ENCODE measurements at regions not wholly inside any gene's neighbourhood (a gene's known extent, or its start where the extent isn't known, plus 50 kb on each side); places are given as distances from the start of the nearest gene placed in this dataset.
"Not testable (repeated sequence)": the region's sequence is repeated elsewhere in the genome, so short reads cannot be mapped to it uniquely, and the experiment has no call there.

DNA sequence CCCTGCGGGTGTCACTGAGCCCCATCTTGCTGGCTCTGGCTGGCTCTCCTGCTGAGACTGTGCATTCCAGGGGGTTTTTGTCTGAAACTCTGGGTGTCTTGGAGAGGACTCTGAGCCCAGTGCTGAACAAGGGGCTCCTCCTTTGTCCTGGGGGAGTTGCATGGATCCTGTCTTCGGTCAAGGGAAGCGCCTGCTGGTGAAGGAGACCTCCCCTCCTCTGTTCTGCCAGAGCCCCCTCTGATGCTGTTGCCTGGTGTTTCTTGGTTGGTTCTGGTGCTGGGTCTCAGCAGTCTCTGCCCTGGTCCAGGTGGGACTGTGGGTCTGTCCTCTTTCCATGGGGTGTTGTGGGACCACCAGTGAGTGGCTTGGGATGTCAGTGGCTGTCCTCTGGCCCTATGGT, 380.9 kb downstream of the TMEM121 start:
- H3K4me3 ChIP-seq: no peak overlapping the region
- H3K27ac ChIP-seq: no peak overlapping the region
- no peaks in the 10 kb centered on the region for H3K4me1 ChIP-seq
- no peak for DNase-seq (ENCODE audit: low spot score in 2 of 2)
- no peaks in the 10 kb centered on the region for H3K27me3 ChIP-seq
- no peaks in the 10 kb centered on the region for H3K36me3 ChIP-seq
- no peaks in the 10 kb centered on the region for H3K9me3 ChIP-seq
- no peak for TF ChIP-seq POLR2A (IDR thresholded peaks at IDR 0.05)
- no CpG with 5 or more reads among the region's 3 CpGs for WGBS

DNA sequence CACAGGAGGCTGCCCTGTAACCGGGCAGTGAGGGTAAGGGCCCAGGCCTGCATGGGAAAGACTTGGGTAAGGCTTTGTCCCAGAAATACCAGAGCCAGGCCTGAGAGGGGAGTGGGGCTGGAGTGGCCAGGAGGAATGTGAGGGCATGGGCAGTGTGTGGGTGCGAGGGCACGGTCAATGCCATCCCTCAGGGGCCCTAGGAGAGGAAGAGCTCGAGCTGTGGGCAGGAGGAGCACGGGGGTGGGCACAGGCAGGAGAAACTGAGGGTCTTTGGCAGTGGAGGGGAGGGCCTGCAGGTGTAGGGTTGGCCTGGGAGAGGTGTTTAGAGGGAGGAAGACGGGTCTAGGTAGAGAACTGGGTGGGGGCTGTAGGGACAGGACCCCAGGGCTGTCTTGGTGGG, 381.6 kb downstream of the TMEM121 start:
- no peak for TF ChIP-seq POLR2AphosphoS5 (IDR thresholded peaks at IDR 0.05)
- TF ChIP-seq, protein P1, sequence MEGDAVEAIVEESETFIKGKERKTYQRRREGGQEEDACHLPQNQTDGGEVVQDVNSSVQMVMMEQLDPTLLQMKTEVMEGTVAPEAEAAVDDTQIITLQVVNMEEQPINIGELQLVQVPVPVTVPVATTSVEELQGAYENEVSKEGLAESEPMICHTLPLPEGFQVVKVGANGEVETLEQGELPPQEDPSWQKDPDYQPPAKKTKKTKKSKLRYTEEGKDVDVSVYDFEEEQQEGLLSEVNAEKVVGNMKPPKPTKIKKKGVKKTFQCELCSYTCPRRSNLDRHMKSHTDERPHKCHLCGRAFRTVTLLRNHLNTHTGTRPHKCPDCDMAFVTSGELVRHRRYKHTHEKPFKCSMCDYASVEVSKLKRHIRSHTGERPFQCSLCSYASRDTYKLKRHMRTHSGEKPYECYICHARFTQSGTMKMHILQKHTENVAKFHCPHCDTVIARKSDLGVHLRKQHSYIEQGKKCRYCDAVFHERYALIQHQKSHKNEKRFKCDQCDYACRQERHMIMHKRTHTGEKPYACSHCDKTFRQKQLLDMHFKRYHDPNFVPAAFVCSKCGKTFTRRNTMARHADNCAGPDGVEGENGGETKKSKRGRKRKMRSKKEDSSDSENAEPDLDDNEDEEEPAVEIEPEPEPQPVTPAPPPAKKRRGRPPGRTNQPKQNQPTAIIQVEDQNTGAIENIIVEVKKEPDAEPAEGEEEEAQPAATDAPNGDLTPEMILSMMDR (IDR thresholded peaks at IDR 0.05): no peak
- H3K36me3 ChIP-seq: no peaks in the 10 kb centered on the region
- no peak for DNase-seq (ENCODE audit: low spot score in 2 of 2)
- H3K27me3 ChIP-seq: no peaks in the 10 kb centered on the region
- no peaks in the 10 kb centered on the region for H3K9me3 ChIP-seq
- H3K4me1 ChIP-seq: no peaks in the 10 kb centered on the region
- no peak overlapping the region for H3K4me3 ChIP-seq
- H3K27ac ChIP-seq: no peak overlapping the region
- WGBS: 53% methylated on average over 2 of the region's 6 CpGs

DNA sequence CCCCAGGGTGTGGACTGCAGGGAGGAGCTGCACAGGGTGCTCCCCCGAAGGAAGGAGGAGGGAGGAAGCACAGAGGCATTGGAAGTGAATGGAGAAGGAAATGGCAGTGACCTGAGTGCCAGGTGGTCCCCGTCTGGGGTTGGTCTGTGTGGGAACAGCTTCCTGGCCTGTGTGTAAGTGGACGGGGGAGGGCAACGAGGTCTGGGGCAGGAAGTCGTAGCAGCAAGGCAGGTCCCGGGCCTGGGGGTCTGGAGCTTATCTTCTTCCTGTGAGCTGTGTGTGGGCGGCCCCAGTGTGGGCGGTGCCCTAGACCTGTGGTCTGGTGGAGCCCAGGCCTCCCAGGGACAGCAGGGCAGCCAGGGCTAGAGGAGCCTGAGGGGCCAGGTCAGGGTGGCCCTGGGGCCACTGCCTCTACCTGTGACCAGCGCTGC, 382.1 kb downstream of the TMEM121 start:
- no peaks in the 10 kb centered on the region for H3K4me1 ChIP-seq
- H3K4me3 ChIP-seq: no peak overlapping the region
- no peak for DNase-seq (ENCODE audit: low spot score in 2 of 2)
- H3K36me3 ChIP-seq: no peaks in the 10 kb centered on the region
- no peaks in the 10 kb centered on the region for H3K9me3 ChIP-seq
- no peak overlapping the region for H3K27ac ChIP-seq
- WGBS: 66% methylated on average over 6 of the region's 9 CpGs
- no peak for TF ChIP-seq POLR2A (IDR thresholded peaks at IDR 0.05)
- TF ChIP-seq POLR2AphosphoS5 (IDR thresholded peaks at IDR 0.05): no peak
- TF ChIP-seq, protein P1 (IDR thresholded peaks at IDR 0.05): no peak
- no peak for TF ChIP-seq EP300 (IDR thresholded peaks at IDR 0.05)
- H3K27me3 ChIP-seq: no peaks in the 10 kb centered on the region

DNA sequence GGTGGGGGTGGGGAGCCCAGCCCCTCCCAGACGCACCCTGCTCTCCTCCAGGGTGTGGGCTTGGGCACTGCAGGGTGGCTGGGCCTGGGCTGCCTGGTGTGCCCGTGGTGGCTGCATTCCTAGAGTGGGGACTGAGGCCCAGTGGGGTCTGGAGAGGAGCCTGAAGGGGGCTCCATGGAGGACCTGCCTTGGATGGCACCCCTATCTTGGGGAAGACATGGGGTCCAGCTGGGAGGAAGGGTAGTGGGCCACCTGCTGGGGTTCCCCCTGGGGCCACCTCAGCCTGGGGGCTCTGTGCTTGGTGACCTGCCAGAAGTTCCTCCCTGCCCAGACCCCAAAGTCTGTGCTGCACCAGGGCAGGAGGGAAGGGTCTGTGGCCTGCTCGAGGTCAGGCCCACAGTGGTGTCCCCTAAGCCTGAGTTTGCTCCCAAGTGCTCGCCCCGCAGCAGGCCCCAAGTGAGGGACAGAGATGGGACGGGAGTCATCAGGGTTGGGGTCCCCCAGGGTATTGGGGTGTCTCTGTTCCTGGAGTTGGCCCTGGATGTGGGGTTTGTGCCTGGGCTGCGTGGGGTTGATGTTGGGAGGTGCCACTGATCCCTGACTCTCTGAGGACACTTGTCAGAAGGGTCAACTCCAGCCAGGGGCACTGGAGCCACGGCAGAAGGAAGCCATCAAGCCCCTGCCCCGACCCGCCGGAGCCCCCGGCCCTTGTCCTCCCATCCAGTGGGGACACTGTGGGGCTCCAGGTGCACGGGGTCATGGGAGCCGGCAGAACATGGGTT, 382.9 kb downstream of the TMEM121 start:
- no peaks in the 10 kb centered on the region for H3K36me3 ChIP-seq
- no CpG with 5 or more reads among the region's 14 CpGs for WGBS
- TF ChIP-seq, protein P1 (IDR thresholded peaks at IDR 0.05): no peak
- TF ChIP-seq POLR2AphosphoS5 (IDR thresholded peaks at IDR 0.05): no peak
- no peak for TF ChIP-seq EP300 (IDR thresholded peaks at IDR 0.05)
- TF ChIP-seq POLR2A (IDR thresholded peaks at IDR 0.05): no peak
- H3K4me3 ChIP-seq: no peak overlapping the region
- no peaks in the 10 kb centered on the region for H3K9me3 ChIP-seq
- H3K27me3 ChIP-seq: no peaks in the 10 kb centered on the region
- DNase-seq (ENCODE audit: low spot score in 2 of 2): no peak
- H3K27ac ChIP-seq: no peak overlapping the region
- H3K4me1 ChIP-seq: no peaks in the 10 kb centered on the region

DNA sequence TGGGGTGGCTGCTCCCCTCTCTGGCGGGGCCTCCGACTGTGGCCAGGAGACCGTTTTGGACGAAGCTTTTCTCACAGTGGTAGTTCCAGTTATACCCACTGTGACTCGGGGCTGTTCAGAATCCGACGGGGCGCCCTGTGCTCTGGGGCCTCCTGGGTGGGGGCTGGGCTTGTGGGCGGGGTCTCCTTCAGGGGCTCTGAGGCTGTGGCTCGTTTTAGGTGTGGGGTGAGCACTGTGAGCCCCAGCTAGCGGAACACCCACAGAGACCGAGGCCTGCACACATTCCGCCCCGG, 383.4 kb downstream of the TMEM121 start:
- no CpG with 5 or more reads among the region's 14 CpGs for WGBS
- H3K9me3 ChIP-seq: not testable (repeated sequence)

DNA sequence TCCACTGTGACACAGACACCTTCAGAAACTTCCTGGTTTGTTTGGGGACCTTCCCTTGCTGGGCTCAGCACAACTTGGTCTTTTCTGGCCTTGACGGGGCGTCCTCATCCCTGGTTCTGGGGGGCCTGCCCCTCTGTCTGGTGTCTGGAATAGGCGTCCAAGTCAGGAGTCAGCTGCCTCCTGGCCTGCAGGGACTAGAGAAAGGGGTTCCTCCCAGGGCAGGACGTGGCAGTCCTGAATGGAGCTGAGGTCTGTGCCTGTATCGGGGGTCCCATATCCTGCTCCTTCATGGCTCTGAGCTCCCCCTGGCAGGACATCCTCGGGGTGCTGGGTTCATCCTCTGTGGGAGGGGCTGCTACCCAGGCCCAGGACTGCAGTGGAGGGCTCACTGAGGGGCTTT, 384.0 kb downstream of the TMEM121 start:
- Histone ChIP-seq H3K27me3 (no peaks in the 10 kb centered on the region), H3K36me3 (no peaks in the 10 kb centered on the region)
- no CpG with 5 or more reads among the region's 6 CpGs for WGBS

More for the DNA sequence above, 383.4 kb downstream of the TMEM121 start:
- not testable (repeated sequence) for DNase-seq (ENCODE audit: low spot score in 2 of 2); H3K4me3 ChIP-seq; H3K27me3 ChIP-seq; H3K36me3 ChIP-seq; H3K4me1 ChIP-seq; H3K27ac ChIP-seq

More for the DNA sequence above, 384.0 kb downstream of the TMEM121 start:
- Histone ChIP-seq H3K27ac (no peak overlapping the region), H3K9me3 (no peaks in the 10 kb centered on the region), H3K4me3 (no peak overlapping the region), H3K4me1 (no peaks in the 10 kb centered on the region)
- TF ChIP-seq EP300 (IDR thresholded peaks at IDR 0.05) (no peak), POLR2A (IDR thresholded peaks at IDR 0.05) (no peak), POLR2AphosphoS5 (IDR thresholded peaks at IDR 0.05) (no peak)
- TF ChIP-seq, protein P1 (IDR thresholded peaks at IDR 0.05): no peak
- no peak for DNase-seq (ENCODE audit: low spot score in 2 of 2)
